Loucy (cell line): ENCODE measurements at regions not wholly inside any gene's neighbourhood (a gene's known extent, or its start where the extent isn't known, plus 50 kb on each side); places are given as distances from the start of the nearest gene placed in this dataset.
A peak's percentile ranks its signal among the peaks of the same experiment; 100 is the strongest.

Source experiments
- H2AFZ ChIP-seq: fragments of 200-600 bp; sonication (generic); 2 replicates; pipeline ENCODE4 v1.6.0; 2016; ENCODE audit warnings: antibody characterized with exemption, mild to moderate bottlenecking, low read length, moderate library complexity
- H3F3A ChIP-seq: fragments of 200-600 bp; 2 replicates; pipeline ENCODE4 v1.6.0; 2016; ENCODE audit warnings: antibody characterized with exemption, low read depth, mild to moderate bottlenecking
- H3K27me3 ChIP-seq: fragments of 200-600 bp; sonication (generic); 2 replicates; pipeline ENCODE4 v1.6.1; 2014; ENCODE audit warnings: low read length, mild to moderate bottlenecking; ENCODE audit not compliant: insufficient read depth, poor library complexity, severe bottlenecking
- H3K36me3 ChIP-seq: fragments of 200-600 bp; sonication (generic); 2 replicates; pipeline ENCODE4 v1.6.1; 2016; ENCODE audit warnings: low read length; ENCODE audit not compliant: insufficient read depth
- H3K4me1 ChIP-seq: fragments of 200-600 bp; sonication (generic); 2 replicates; pipeline ENCODE4 v1.5.1; 2014; ENCODE audit warnings: low read length, mild to moderate bottlenecking; ENCODE audit not compliant: insufficient read depth, poor library complexity, severe bottlenecking
- H3K4me2 ChIP-seq: fragments of 200-600 bp; sonication (generic); 2 replicates; pipeline ENCODE4 v1.6.0; 2014; ENCODE audit warnings: antibody characterized with exemption, low read length, low read depth, mild to moderate bottlenecking; ENCODE audit not compliant: poor library complexity, severe bottlenecking
- H3K4me3 ChIP-seq: fragments of 200-600 bp; sonication (generic); 2 replicates; pipeline ENCODE4 v1.5.1; 2014; ENCODE audit warnings: low read length, mild to moderate bottlenecking, mixed read lengths; ENCODE audit not compliant: poor library complexity, severe bottlenecking
- H3K79me2 ChIP-seq: fragments of 200-600 bp; sonication (generic); 2 replicates; pipeline ENCODE4 v1.6.1; 2014; ENCODE audit warnings: low read length; ENCODE audit not compliant: insufficient read depth
- H3K9ac ChIP-seq: fragments of 200-600 bp; sonication (generic); 2 replicates; pipeline ENCODE4 v1.6.0; 2014; ENCODE audit warnings: mild to moderate bottlenecking, low read depth, low read length, moderate library complexity; ENCODE audit not compliant: poor library complexity, severe bottlenecking
- H3K9me2 ChIP-seq: fragments of 200-600 bp; sonication (generic); replicated peaks from 2 replicates; pipeline ENCODE4 v1.6.1; 2016; ENCODE audit warnings: low read depth, low read length, mixed read lengths
- H3K9me3 ChIP-seq: fragments of 200-600 bp; sonication (generic); 2 replicates; pipeline ENCODE4 v1.6.1; 2014; ENCODE audit warnings: mild to moderate bottlenecking, antibody characterized with exemption, low read length, low read depth; ENCODE audit not compliant: insufficient read depth
- H4K20me1 ChIP-seq: fragments of 200-600 bp; sonication (generic); 2 replicates; pipeline ENCODE4 v1.6.0; 2014; ENCODE audit warnings: antibody characterized with exemption, low read length, mild to moderate bottlenecking; ENCODE audit not compliant: insufficient read depth, poor library complexity, severe bottlenecking
- EZH2phosphoT487 ChIP-seq: fragments of 200-600 bp; IDR thresholded peaks from 2 replicates; pipeline ENCODE4 v1.6.1; 2018; ENCODE audit warnings: antibody characterized with exemption, mild to moderate bottlenecking, moderate library complexity, borderline replicate concordance
- TF ChIP-seq, protein P1 (sequence below): fragments of 200-600 bp; sonication (generic); conservative IDR thresholded peaks from 2 replicates; pipeline ENCODE4 v1.5.1; 2014; ENCODE audit warnings: mild to moderate bottlenecking, antibody characterized with exemption, low read length

DNA sequence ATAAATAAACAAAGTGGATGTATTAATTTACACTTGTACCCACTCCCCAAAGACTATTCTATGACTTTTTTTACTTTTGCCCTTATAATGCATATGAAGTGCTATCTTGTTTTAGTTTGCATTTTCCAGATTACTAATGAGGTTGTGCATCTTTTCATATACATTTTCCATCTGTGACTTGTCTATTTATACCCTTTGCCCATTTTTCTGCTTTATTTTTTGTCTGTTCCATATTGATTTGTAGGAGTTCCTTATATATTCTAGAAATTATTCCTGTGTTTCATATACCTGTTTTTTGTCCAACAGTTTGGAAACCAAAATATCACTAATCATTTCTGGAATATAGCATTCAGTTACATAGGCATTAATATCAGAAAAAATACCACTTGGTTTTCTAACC lies 54.0 kb upstream of the SLC30A5 start:
- Histone ChIP-seq H3K9me3 (no peaks in the 10 kb centered on the region), H3K9me2 (no peaks in the 10 kb centered on the region), H2AFZ (no peak overlapping the region), H3K27me3 (no peaks in the 10 kb centered on the region), H3K4me1 (no peaks in the 10 kb centered on the region), H3K9ac (no peak overlapping the region), H3K36me3 (no peaks in the 10 kb centered on the region), H4K20me1 (no peaks in the 10 kb centered on the region), H3K4me3 (no peak overlapping the region), H3K4me2 (no peak overlapping the region), H3K79me2 (no peaks in the 10 kb centered on the region), H3F3A (no peaks in the 10 kb centered on the region)
- no peak for TF ChIP-seq EZH2phosphoT487
- TF ChIP-seq, protein P1, sequence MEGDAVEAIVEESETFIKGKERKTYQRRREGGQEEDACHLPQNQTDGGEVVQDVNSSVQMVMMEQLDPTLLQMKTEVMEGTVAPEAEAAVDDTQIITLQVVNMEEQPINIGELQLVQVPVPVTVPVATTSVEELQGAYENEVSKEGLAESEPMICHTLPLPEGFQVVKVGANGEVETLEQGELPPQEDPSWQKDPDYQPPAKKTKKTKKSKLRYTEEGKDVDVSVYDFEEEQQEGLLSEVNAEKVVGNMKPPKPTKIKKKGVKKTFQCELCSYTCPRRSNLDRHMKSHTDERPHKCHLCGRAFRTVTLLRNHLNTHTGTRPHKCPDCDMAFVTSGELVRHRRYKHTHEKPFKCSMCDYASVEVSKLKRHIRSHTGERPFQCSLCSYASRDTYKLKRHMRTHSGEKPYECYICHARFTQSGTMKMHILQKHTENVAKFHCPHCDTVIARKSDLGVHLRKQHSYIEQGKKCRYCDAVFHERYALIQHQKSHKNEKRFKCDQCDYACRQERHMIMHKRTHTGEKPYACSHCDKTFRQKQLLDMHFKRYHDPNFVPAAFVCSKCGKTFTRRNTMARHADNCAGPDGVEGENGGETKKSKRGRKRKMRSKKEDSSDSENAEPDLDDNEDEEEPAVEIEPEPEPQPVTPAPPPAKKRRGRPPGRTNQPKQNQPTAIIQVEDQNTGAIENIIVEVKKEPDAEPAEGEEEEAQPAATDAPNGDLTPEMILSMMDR = no peak

DNA sequence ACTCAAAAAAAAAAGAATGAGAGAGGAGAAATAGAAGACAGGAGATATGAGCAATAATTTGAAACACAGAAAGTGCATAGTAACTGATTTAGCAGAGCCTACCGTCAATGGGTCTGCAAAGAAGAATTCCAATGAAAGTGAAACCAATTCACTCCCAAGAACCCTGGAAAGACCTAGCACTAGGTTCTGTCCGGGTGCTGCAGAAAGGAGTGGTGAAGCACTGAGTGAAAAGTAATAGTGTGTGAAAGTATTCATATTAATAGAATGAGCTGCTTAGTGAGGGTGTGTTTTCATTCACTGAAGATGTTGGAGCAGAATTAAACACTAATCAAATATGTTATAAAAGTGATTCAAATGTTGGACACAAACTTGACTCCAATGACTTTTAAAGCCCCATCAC lies 51.3 kb upstream of the SLC30A5 start:
- Histone ChIP-seq H3K9me3 (no peaks in the 10 kb centered on the region), H3K4me3 (no peak overlapping the region), H3K36me3 (no peaks in the 10 kb centered on the region), H3K79me2 (no peaks in the 10 kb centered on the region), H4K20me1 (no peaks in the 10 kb centered on the region), H3K9ac (no peak overlapping the region), H2AFZ (peak overlapping the region; percentile 98), H3K27me3 (no peaks in the 10 kb centered on the region), H3F3A (no peaks in the 10 kb centered on the region), H3K4me1 (peaks cover 3% of the 10 kb centered on the region), H3K4me2 (no peak overlapping the region), H3K9me2 (no peaks in the 10 kb centered on the region)
- TF ChIP-seq, protein P1 = no peak
- no peak for TF ChIP-seq EZH2phosphoT487

DNA sequence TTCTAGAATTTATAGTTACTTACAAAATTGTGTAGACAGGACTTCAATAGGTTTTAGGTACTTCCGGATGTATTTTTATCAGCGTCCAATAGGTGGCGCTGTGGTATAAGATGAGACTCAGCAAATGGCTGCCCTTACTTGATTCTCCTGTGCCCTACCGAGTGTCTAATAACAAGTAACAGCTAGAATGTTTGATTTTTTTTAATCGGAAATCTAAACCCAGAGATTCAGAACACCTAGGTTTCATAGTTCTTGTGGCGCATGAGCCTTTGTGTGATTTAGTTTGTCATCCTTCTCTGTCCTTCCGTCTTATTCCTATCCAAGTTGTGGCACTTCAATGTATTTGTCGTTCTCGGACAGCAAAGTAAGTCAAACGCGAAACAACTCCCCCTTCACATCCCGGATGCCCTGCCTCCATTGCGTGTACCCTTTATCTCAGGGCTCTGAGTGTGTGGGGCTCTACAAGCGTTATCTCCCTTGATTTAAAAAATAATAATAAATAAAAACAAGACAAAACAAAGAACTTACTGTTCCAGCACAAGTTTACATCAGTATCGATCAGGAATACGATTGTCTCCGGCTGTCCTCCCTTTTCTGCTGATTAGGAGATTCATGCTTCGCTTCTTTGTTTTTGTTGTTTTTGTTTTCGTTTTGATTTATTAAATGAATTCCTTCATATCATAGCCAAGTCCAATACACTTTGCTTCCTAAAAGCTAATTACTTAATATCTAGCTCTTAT lies 50.7 kb upstream of the SLC30A5 start:
- TF ChIP-seq, protein P1 = peak; percentile 92
- TF ChIP-seq EZH2phosphoT487 = no peak
- no peaks in the 10 kb centered on the region for H3F3A ChIP-seq
- H3K9me3 ChIP-seq = no peaks in the 10 kb centered on the region
- H3K27me3 ChIP-seq = no peaks in the 10 kb centered on the region
- no peaks in the 10 kb centered on the region for H4K20me1 ChIP-seq
- H3K4me2 ChIP-seq = peak overlapping the region; percentile 59
- H3K4me3 ChIP-seq = peak overlapping the region; percentile 67
- peak overlapping the region; percentile 98 for H2AFZ ChIP-seq
- no peaks in the 10 kb centered on the region for H3K36me3 ChIP-seq
- peaks cover 3% of the 10 kb centered on the region for H3K4me1 ChIP-seq
- peak overlapping the region; percentile 54 for H3K9ac ChIP-seq
- H3K79me2 ChIP-seq = no peaks in the 10 kb centered on the region
- no peaks in the 10 kb centered on the region for H3K9me2 ChIP-seq
